K562 (cell line): ENCODE measurements at regions not wholly inside any gene's neighbourhood (a gene's known extent, or its start where the extent isn't known, plus 50 kb on each side); places are given as distances from the start of the nearest gene placed in this dataset.

Experiments
- ATAC-seq: fragments of 200-7000 bp; cut with Tn5 transposase; 3 replicates; pipeline ENCODE4 v1.9.1; 2020; ENCODE audit warnings: moderate library complexity
- BruUV-seq: library from RNA; stranded (reverse); fragments of 400-500 nt; replicated peaks from 2 replicates; lab custom pipeline; 2021; lab: Mats Ljungman, UMichigan
- CTCF ChIA-PET: fragments of 300-600 bp; formaldehyde crosslinking; extraction: SDS; loops from one replicate; lab custom pipeline; 2021; ENCODE audit warnings: low intra/inter-chr PET ratio; lab: Yijun Ruan, JAX
- POLR2A ChIA-PET: fragments of 300-600, 350-650 bp; sonication (Branson Sonifier 250); formaldehyde crosslinking; extraction: SDS; loops from one replicate; lab custom pipeline; 2021; ENCODE audit warnings: antibody characterized with exemption, inconsistent platforms; lab: Yijun Ruan, JAX
- DNase-seq, 4 experiments: peaks; one replicate each; pipeline versions ENCODE4 v3.0.0 to v3.0.0-alpha.2; 2011 to 2018; ENCODE audit warnings: low spot score in 3 of 4, mixed read lengths in 3 of 4; ENCODE audit errors: extremely low read depth in 1 of 4
- FAIRE-seq: peaks from 2 replicates; lab custom pipeline; 2011; peaks lifted over from hg19 to GRCh38; lab: Jason Lieb, UNC
- H2AFZ ChIP-seq: 2 replicates; pipeline ENCODE4 v1.6.0; 2011; ENCODE audit warnings: low read depth, low read length, control low read depth, inconsistent platforms
- H3K27ac ChIP-seq: fragments of 200-600 bp; 3 replicates; pipeline ENCODE4 v1.8.0; 2011; ENCODE audit warnings: low read depth, mild to moderate bottlenecking, control low read depth, inconsistent platforms, low read length, moderate library complexity, mixed read lengths; ENCODE audit errors: extremely low read depth
- H3K27me3 ChIP-seq, 2 experiments: fragments of 300-600 bp in 1 of 2; 2 replicates in 1 of 2; 3 replicates in 1 of 2; pipeline versions ENCODE4 v1.6.0 to v1.8.0; 2011; ENCODE audit warnings: inconsistent platforms in 2 of 2, low read length in 2 of 2, mild to moderate bottlenecking in 1 of 2, mixed read lengths in 1 of 2, moderate library complexity in 1 of 2; ENCODE audit not compliant: control insufficient read depth in 2 of 2, insufficient read depth in 2 of 2
- H3K36me3 ChIP-seq: fragments of 300-600 bp; 3 replicates; pipeline ENCODE4 v1.8.0; 2011; ENCODE audit warnings: mild to moderate bottlenecking, low read length, inconsistent platforms; ENCODE audit not compliant: control insufficient read depth, insufficient read depth
- H3K4me1 ChIP-seq, 2 experiments: fragments of 200-600 bp in 1 of 2; replicated peaks in 1 of 2; 2 replicates in 1 of 2; 3 replicates in 1 of 2; pipeline versions ENCODE4 v1.5.1 to v1.8.0; 2011; ENCODE audit warnings: inconsistent platforms in 2 of 2, low read length in 2 of 2, mild to moderate bottlenecking in 1 of 2, mixed read lengths in 1 of 2, moderate library complexity in 1 of 2; ENCODE audit not compliant: control insufficient read depth in 2 of 2, insufficient read depth in 2 of 2
- H3K4me2 ChIP-seq: 2 replicates; pipeline ENCODE4 v1.6.1; 2011; ENCODE audit warnings: low read length, control low read depth, inconsistent platforms, mixed read lengths; ENCODE audit not compliant: insufficient read depth
- H3K4me3 ChIP-seq: fragments of 200-600 bp; sonication (generic), shearing (Covaris generic); 2 replicates; pipeline ENCODE4 v1.5.1; 2016; ENCODE audit warnings: control low read depth, inconsistent platforms
- H3K79me2 ChIP-seq: fragments of 200-600 bp; 3 replicates; pipeline ENCODE4 v1.8.0; 2011; ENCODE audit warnings: low read length, inconsistent platforms; ENCODE audit not compliant: control insufficient read depth, insufficient read depth
- H3K9ac ChIP-seq, 2 experiments: 2 replicates each; pipeline versions ENCODE4 v1.6.0 to v1.6.1; 2011; ENCODE audit warnings: low read depth in 2 of 2, low read length in 2 of 2, control low read depth in 1 of 2, inconsistent platforms in 1 of 2, mild to moderate bottlenecking in 1 of 2, mixed read lengths in 1 of 2; ENCODE audit not compliant: insufficient read depth in 1 of 2
- H3K9me1 ChIP-seq: one replicate; pipeline ENCODE4 v1.6.0; 2011; ENCODE audit warnings: inconsistent platforms, mild to moderate bottlenecking, low read length, moderate library complexity; ENCODE audit not compliant: control insufficient read depth, insufficient read depth
- H3K9me3 ChIP-seq: replicated peaks from 2 replicates; pipeline ENCODE4 v1.5.1; 2011; ENCODE audit warnings: low read depth, low read length, inconsistent platforms; ENCODE audit not compliant: control insufficient read depth, insufficient read depth
- H4K20me1 ChIP-seq: replicated peaks from 2 replicates; pipeline ENCODE4 v1.6.1; 2011; ENCODE audit warnings: low read length, inconsistent platforms, mixed read lengths; ENCODE audit not compliant: control insufficient read depth, insufficient read depth
- BHLHE40 ChIP-seq: IDR thresholded peaks from 2 replicates; pipeline ENCODE4 v1.6.1; 2011; ENCODE audit warnings: low read length, improper control_type of control experiment
- BRF2 ChIP-seq: IDR thresholded peaks from 3 replicates; pipeline ENCODE4 v1.6.1; 2011; ENCODE audit warnings: borderline replicate concordance, mild to moderate bottlenecking; ENCODE audit not compliant: insufficient read length, insufficient read depth
- CBFA2T3 ChIP-seq: fragments of 450-650 bp; IDR thresholded peaks from 2 replicates; pipeline ENCODE4 v1.6.1; 2017
- CBX8 ChIP-seq: fragments of 200-600 bp; sonication (generic); IDR thresholded peaks from 2 replicates; pipeline ENCODE4 v1.6.1; 2012; ENCODE audit warnings: borderline replicate concordance, mixed run types, low read depth, mild to moderate bottlenecking, moderate library complexity, mixed read lengths, low read length, control low read depth, inconsistent platforms; ENCODE audit not compliant: poor library complexity, severe bottlenecking; ENCODE audit errors: extremely low read depth
- FOXJ3 ChIP-seq: sonication (generic); formaldehyde crosslinking; IDR thresholded peaks from 2 replicates; pipeline ENCODE4 v1.4.0; 2020; ENCODE audit warnings: mild to moderate bottlenecking, missing genetic modification reagents
- IFI16 ChIP-seq: fragments of 250-450 bp; sonication (Bioruptor Pico); IDR thresholded peaks from 2 replicates; pipeline ENCODE4 v2.1.2; 2022; ENCODE audit warnings: mild to moderate bottlenecking, inconsistent platforms
- ILF3 ChIP-seq: fragments of 450-650 bp; IDR thresholded peaks from 2 replicates; pipeline ENCODE4 v1.6.1; 2018; ENCODE audit warnings: antibody characterized with exemption, mild to moderate bottlenecking, moderate library complexity, borderline replicate concordance
- NFATC3 ChIP-seq: fragments of 450-650 bp; IDR thresholded peaks from 2 replicates; pipeline ENCODE4 v1.6.1; 2017; ENCODE audit warnings: mild to moderate bottlenecking
- POLR2G ChIP-seq: fragments of 200-400 bp; formaldehyde crosslinking; IDR thresholded peaks from 2 replicates; pipeline ENCODE4 v1.6.1; 2017; ENCODE audit warnings: low read depth, mild to moderate bottlenecking, antibody characterized with exemption, low read length, moderate library complexity
- PRPF4 ChIP-seq: fragments of 200-400 bp; formaldehyde crosslinking; IDR thresholded peaks from one replicate; pipeline ENCODE4 v1.6.1; 2017; ENCODE audit warnings: low read length, low read depth, mild to moderate bottlenecking; ENCODE audit not compliant: insufficient read depth, poor library complexity, severe bottlenecking
- RB1 ChIP-seq: fragments of 450-650 bp; IDR thresholded peaks from 2 replicates; pipeline ENCODE4 v1.6.1; 2017; ENCODE audit warnings: low read depth, mild to moderate bottlenecking
- RNF2 ChIP-seq: sonication (generic); IDR thresholded peaks from 2 replicates; pipeline ENCODE4 v1.6.1; 2016
- ZBTB1 ChIP-seq: sonication (generic); formaldehyde crosslinking; IDR thresholded peaks from 2 replicates; pipeline ENCODE4 v1.8.1; 2023; ENCODE audit warnings: missing genetic modification reagents, low read depth, mild to moderate bottlenecking, borderline replicate concordance
- ZBTB9 ChIP-seq: fragments of 450-650 bp; formaldehyde crosslinking; IDR thresholded peaks from 2 replicates; pipeline ENCODE4 v1.4.0; 2020; ENCODE audit warnings: mild to moderate bottlenecking, moderate library complexity
- ZC3H8 ChIP-seq: fragments of 450-650 bp; IDR thresholded peaks from 2 replicates; pipeline ENCODE4 v1.6.1; 2017
- WGBS: fragments of 100-300 bp; shearing (Covaris generic); methylation state at CpG from one replicate; pipeline ENCODE4 v1.1.6; 2016; ENCODE audit warnings: low coverage, mixed read lengths; ENCODE audit not compliant: insufficient coverage; ENCODE audit errors: missing lambda C conversion rate; 5-methylcytosine and 5-hydroxymethylcytosine counted together
- in situ Hi-C: fragments of 300-500 bp; cut with MboI; formaldehyde crosslinking; loops from 4 replicates; pipeline ENCODE4 v1.15.0; 2018; ENCODE audit warnings: inconsistent platforms, mixed read lengths
- intact Hi-C: fragments of 100-400 bp; cut with micrococcal nuclease; formaldehyde crosslinking; loops from 2 replicates; pipeline ENCODE4 v1.14.2; 2022

- no TSS peak for BruUV-seq
- H3K9me3 ChIP-seq: no peaks in the 10 kb centered on the region
- ChIA-PET CTCF (no interaction called here), POLR2A (no interaction called here)
- no peaks in the 10 kb centered on the region for H3K36me3 ChIP-seq
- intact Hi-C loops: no loop called here
- H2AFZ ChIP-seq: no peak overlapping the region
- H3K27me3 ChIP-seq: peaks cover 4 to 14% of the 10 kb centered on the region in 2 experiments; a peak in 3 of 5 replicates
- no peak overlapping the region for H3K4me3 ChIP-seq
- in situ Hi-C loops: no loop called here
- H3K9me1 ChIP-seq: no peaks in the 10 kb centered on the region
- FAIRE-seq: no peak
- no peak overlapping the region for H3K4me2 ChIP-seq
- WGBS: 2% methylated on average over 7 of the region's 7 CpGs
- H3K79me2 ChIP-seq: no peaks in the 10 kb centered on the region
- no peak overlapping the region for H3K9ac ChIP-seq
- H3K27ac ChIP-seq: no peak overlapping the region
- ATAC-seq: no peak
- no peak for TF ChIP-seq CBX8
- TF ChIP-seq NFATC3: no peak
- H4K20me1 ChIP-seq: no peaks in the 10 kb centered on the region
- H3K4me1 ChIP-seq: no peaks in the 10 kb centered on the region
- no peak for DNase-seq
These were observed 250.9 kb downstream of the ANKRD60 start for GRCh38 chr20:57977569-57977968.

- WGBS: 1% methylated on average over 10 of the region's 10 CpGs
- Histone ChIP-seq H4K20me1 (no peaks in the 10 kb centered on the region), H3K9ac (no peak overlapping the region), H3K36me3 (no peaks in the 10 kb centered on the region), H3K4me1 (no peaks in the 10 kb centered on the region), H3K27me3 (peaks cover 4 to 14% of the 10 kb centered on the region in 2 experiments; a peak in 3 of 5 replicates), H3K9me3 (no peaks in the 10 kb centered on the region), H3K9me1 (no peaks in the 10 kb centered on the region), H2AFZ (no peak overlapping the region), H3K4me3 (no peak overlapping the region), H3K79me2 (no peaks in the 10 kb centered on the region), H3K4me2 (no peak overlapping the region), H3K27ac (no peak overlapping the region)
- intact Hi-C loops: no loop called here
- POLR2A ChIA-PET: interaction anchor here (0.6 kb wide), 1 partner anchor 915 kb away, joined by 3 read pairs; no protein-coding TSS in a partner anchor
- no TSS peak for BruUV-seq
- in situ Hi-C loops: no loop called here
- CTCF ChIA-PET: no interaction called here
- ATAC-seq: no peak
- no peak for DNase-seq
- FAIRE-seq: no peak
- no peak for TF ChIP-seq CBFA2T3
- TF ChIP-seq BRF2: no peak
- TF ChIP-seq RB1: no peak
- TF ChIP-seq FOXJ3 (CRISPR knock-in tag): no peak
- TF ChIP-seq POLR2G: no peak
- TF ChIP-seq PRPF4: no peak
- TF ChIP-seq ZBTB1 (CRISPR knock-in tag): no peak
- no peak for TF ChIP-seq ILF3
- TF ChIP-seq RNF2: no peak
- TF ChIP-seq ZBTB9 (CRISPR knock-in tag): no peak
- no peak for TF ChIP-seq IFI16 (CRISPR knock-in tag)
- no peak for TF ChIP-seq ZC3H8
- TF ChIP-seq BHLHE40: no peak
These were observed 251.3 kb downstream of the ANKRD60 start for GRCh38 chr20:57977141-57977540.
